ENCODE measurements at regions not wholly inside any gene's neighbourhood (a gene's known extent, or its start where the extent isn't known, plus 50 kb on each side); places are given as distances from the start of the nearest gene placed in this dataset.

GRCh38 chr6:150744522-150745260 is 120.8 kb upstream of the MTHFD1L start (continued):
- TF ChIP-seq ATF2 (IDR thresholded peaks at IDR 0.05; ENCODE audit: low read length) (no peak), SP1 (IDR thresholded peaks at IDR 0.05; ENCODE audit: low read depth, low read length) (no peak), CHD1 (IDR thresholded peaks at IDR 0.05; ENCODE audit: low read depth, low read length) (no peak), ZNF274 (IDR thresholded peaks at IDR 0.05; ENCODE audit: borderline replicate concordance, extremely low read depth, low read length) (no peak), E2F6 (IDR thresholded peaks at IDR 0.05) (no peak), SIX5 (IDR thresholded peaks at IDR 0.05; ENCODE audit: low read depth, low read length) (no peak), GTF2F1 (IDR thresholded peaks at IDR 0.05; ENCODE audit: borderline replicate concordance, low read depth, low read length) (no peak), SIRT6 (IDR thresholded peaks at IDR 0.05; ENCODE audit: low read length) (no peak)

Measured in H1 (cell line).